Activated CD4-positive, CD25-positive, alpha-beta regulatory T cell treated with anti-CD3 and anti-CD28 coated beads, Interleukin-2, amount 50 U/mL, for 24 hours (primary cell): ENCODE measurements at regions not wholly inside any gene's neighbourhood (a gene's known extent, or its start where the extent isn't known, plus 50 kb on each side); places are given as distances from the start of the nearest gene placed in this dataset.

Experiments used
- ATAC-seq, 2 donors: fragments of 150-1000 bp; cut with Tn5 transposase; one replicate each; pipeline ENCODE4 v1.10.0; 2021; ENCODE audit warnings: mild to moderate bottlenecking in 1 of 2, moderate library complexity in 1 of 2

GRCh38 chr10:16367621-16368292 lies 69.1 kb upstream of the PTER start:
- no peak for ATAC-seq

DNA sequence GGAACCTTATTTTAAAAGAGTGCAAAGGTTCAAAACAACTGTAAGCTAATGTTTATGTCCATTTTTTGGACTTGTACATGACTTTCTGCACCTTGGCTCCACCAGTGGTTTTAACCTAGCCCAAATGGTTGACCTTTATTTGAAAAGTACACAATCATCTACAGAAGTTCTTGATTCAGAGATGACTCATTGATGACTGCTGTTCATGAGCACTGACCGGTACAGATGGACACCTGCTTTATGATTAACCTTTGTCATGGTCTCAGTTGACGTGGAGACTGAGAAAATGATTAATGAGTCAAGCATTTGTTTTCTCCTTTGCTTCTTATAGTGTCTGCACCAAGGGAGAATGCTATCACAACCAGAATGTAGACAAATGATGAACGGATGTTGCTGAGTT lies 55.7 kb upstream of the PTER start:
- no peak for ATAC-seq

DNA sequence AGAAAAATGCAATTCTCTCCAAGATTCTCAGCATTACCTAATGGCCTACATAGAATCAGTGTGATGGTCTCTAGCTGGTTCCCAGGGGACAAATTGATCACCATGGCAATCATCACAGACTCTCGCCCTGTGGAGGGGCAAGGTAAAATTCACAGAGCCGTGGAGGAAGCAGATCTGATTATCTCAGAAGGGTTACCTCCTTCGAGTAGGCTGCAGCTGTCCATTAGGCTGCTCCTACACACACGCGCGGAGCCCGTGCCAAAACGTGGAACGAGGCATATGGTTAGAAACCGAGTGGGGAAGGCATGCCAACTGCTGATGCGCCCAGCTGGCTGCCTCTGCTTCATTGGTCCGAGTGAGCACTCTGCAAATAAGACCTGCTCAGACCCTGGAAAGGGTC lies 52.8 kb upstream of the PTER start:
- no peak for ATAC-seq

GRCh38 chr10:16386855-16387254 lies 50.0 kb upstream of the PTER start:
- no peak for ATAC-seq
